Activated T-cell treated with anti-CD3 and anti-CD28 coated beads, Interleukin-2, amount 50 U/mL, for 24 hours (primary cell): ENCODE measurements at regions not wholly inside any gene's neighbourhood (a gene's known extent, or its start where the extent isn't known, plus 50 kb on each side); places are given as distances from the start of the nearest gene placed in this dataset.

Experiments
- DNase-seq: peaks from one replicate; pipeline ENCODE4 v3.0.0-alpha.2; 2020
- H3K27ac Mint-ChIP-seq: 2 replicates; pipeline ENCODE4 v1.8.0; 2020; ENCODE audit warnings: mild to moderate bottlenecking, mixed read lengths
- H3K27me3 Mint-ChIP-seq: 2 replicates; pipeline ENCODE4 v1.8.0; 2020; ENCODE audit warnings: mixed read lengths
- H3K36me3 Mint-ChIP-seq: 2 replicates; pipeline ENCODE4 v1.8.0; 2020; ENCODE audit warnings: low read depth, mixed read lengths
- H3K4me1 Mint-ChIP-seq: 2 replicates; pipeline ENCODE4 v1.8.0; 2020; ENCODE audit warnings: low read depth, mixed read lengths
- H3K4me3 Mint-ChIP-seq: 2 replicates; pipeline ENCODE4 v1.8.0; 2020; ENCODE audit warnings: mild to moderate bottlenecking, moderate library complexity, mixed read lengths
- H3K9me3 Mint-ChIP-seq: 2 replicates; pipeline ENCODE4 v1.8.0; 2020; ENCODE audit warnings: mixed read lengths

- Mint-ChIP-seq H3K9me3 (no peaks in the 10 kb centered on the region), H3K4me1 (peaks cover 9% of the 10 kb centered on the region), H3K27me3 (no peaks in the 10 kb centered on the region), H3K36me3 (no peaks in the 10 kb centered on the region), H3K27ac (no peak overlapping the region), H3K4me3 (no peak overlapping the region)
- DNase-seq: no peak
Measured at GRCh38 chr3:46146548-46146947, 61.6 kb downstream of the CCR1 start.

DNA sequence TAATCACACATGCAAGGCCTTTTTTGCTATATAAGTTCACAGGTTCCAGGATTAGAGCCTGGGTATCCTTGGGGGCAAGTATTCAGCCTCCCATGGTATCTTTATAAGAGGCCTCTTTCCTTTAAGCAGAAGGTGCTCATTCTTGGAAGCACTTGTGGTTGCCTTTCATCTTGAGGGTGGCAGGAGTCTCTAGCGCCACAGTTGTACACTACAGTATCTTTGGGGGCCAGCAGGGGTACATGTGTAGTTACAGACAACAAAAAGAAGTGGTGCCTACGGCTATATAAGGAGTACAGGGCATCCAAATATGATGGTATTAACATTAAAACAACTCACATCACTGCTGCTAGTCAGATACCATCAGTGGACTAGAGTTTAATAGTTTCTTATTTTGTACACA is 62.1 kb downstream of the CCR1 start:
- Mint-ChIP-seq H3K36me3 (no peaks in the 10 kb centered on the region), H3K27me3 (no peaks in the 10 kb centered on the region), H3K9me3 (no peaks in the 10 kb centered on the region), H3K27ac (no peak overlapping the region), H3K4me1 (peaks cover 9% of the 10 kb centered on the region), H3K4me3 (no peak overlapping the region)
- DNase-seq: no peak

DNA sequence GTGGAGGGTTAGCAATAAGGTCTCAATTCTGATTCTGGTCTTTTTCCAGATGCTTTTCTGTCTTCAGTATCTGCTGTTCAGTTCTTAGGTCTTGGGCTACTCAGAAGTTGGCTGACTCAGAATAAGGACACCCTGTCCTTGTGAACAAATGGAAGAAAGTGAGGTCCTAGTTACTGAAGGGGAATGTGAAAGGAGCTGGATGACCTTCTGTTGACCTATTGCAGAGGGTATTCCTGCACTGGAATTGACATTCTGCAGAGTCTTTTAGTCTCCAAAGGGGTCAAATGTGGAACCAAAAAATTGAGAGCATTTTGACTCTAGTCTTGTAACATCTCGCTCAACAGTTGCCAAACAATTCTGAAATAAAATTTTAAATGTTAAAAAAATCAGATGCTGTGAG is 63.0 kb downstream of the CCR1 start:
- Mint-ChIP-seq H3K36me3 (no peaks in the 10 kb centered on the region), H3K4me1 (peaks cover 9% of the 10 kb centered on the region), H3K4me3 (no peak overlapping the region), H3K27me3 (no peaks in the 10 kb centered on the region), H3K9me3 (no peaks in the 10 kb centered on the region), H3K27ac (no peak overlapping the region)
- no peak for DNase-seq

DNA sequence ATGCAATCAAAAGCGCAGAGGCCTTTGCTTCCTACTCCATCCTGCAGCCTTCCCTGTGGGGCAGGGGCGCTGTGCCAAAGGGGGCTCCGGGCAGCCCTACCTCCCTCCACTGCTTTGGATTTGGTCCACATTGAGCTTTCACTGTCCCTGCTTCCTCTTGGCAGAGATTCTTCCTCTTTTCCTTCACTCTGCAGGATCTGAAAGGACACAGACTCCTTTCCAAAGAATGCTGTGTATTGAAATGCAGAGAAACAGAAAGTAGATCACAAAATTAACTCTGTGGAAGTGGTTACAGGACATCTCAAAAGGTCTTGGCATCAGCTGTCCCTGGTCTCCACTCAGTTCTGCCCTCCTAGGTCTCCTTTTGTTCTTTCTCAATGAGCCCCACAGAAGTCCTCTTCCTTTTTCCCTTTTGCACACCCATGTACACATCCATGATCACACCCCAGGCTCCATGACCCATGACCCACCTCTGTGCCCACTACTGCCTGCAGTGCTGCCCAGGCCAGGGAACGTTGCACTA is 64.1 kb downstream of the CCR1 start:
- Mint-ChIP-seq H3K4me3 (no peak overlapping the region), H3K27me3 (no peaks in the 10 kb centered on the region), H3K27ac (no peak overlapping the region), H3K36me3 (no peaks in the 10 kb centered on the region), H3K9me3 (no peaks in the 10 kb centered on the region), H3K4me1 (peaks cover 9% of the 10 kb centered on the region)
- no peak for DNase-seq

DNA sequence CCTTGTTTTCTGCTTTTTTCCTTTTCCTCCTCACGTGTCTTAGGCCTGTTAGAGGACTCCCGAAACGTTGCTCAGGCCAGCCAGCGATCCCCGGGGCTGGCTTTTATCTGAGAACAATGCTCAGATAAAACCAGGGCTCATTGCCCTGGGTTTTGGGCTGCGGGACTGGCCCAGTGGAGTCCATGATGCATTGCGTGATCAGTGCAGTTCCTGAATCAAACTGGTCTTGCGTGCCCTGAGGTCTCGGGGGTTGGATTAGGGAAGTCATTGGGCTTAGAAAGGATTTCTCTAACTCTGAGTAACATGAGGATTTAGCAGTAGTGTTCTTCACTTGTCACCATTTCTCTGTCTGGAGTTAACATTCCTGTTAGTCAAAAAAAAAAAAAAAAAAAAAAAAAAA is 66.3 kb downstream of the CCR1 start:
- no peaks in the 10 kb centered on the region for H3K36me3 Mint-ChIP-seq
- no peak overlapping the region for H3K4me3 Mint-ChIP-seq
- no peaks in the 10 kb centered on the region for H3K9me3 Mint-ChIP-seq
- no peak overlapping the region for H3K27ac Mint-ChIP-seq
- H3K27me3 Mint-ChIP-seq: no peaks in the 10 kb centered on the region
- peaks cover 8% of the 10 kb centered on the region for H3K4me1 Mint-ChIP-seq
- no peak for DNase-seq

DNA sequence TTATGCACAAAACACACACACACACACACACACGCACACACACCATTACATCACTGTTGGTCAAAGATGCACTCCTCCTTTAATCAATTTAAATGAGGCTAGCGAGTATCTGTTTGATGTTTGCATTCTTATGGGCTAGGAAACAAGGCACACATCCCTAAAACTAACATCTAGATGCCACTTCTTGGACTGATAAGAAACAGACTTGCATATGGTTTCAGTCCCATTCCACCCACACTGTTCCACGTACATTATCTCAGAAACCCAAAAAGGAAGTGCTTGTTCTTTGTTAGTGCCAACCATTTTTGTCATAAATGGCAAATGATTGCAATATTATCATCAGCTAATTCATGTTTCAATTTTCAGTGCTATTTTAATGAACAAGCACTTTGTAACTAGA is 69.5 kb downstream of the CCR1 start:
- DNase-seq: no peak
- no peaks in the 10 kb centered on the region for H3K9me3 Mint-ChIP-seq
- no peaks in the 10 kb centered on the region for H3K4me1 Mint-ChIP-seq
- H3K27ac Mint-ChIP-seq: no peak overlapping the region
- no peaks in the 10 kb centered on the region for H3K27me3 Mint-ChIP-seq
- H3K4me3 Mint-ChIP-seq: no peak overlapping the region
- no peaks in the 10 kb centered on the region for H3K36me3 Mint-ChIP-seq

- H3K27me3 Mint-ChIP-seq: no peaks in the 10 kb centered on the region
- H3K4me3 Mint-ChIP-seq: no peak overlapping the region
- no peaks in the 10 kb centered on the region for H3K9me3 Mint-ChIP-seq
- H3K36me3 Mint-ChIP-seq: no peaks in the 10 kb centered on the region
- H3K27ac Mint-ChIP-seq: no peak overlapping the region
- no peak for DNase-seq
- H3K4me1 Mint-ChIP-seq: no peaks in the 10 kb centered on the region
Measured at GRCh38 chr3:46135475-46135874, 72.6 kb downstream of the CCR1 start.

DNA sequence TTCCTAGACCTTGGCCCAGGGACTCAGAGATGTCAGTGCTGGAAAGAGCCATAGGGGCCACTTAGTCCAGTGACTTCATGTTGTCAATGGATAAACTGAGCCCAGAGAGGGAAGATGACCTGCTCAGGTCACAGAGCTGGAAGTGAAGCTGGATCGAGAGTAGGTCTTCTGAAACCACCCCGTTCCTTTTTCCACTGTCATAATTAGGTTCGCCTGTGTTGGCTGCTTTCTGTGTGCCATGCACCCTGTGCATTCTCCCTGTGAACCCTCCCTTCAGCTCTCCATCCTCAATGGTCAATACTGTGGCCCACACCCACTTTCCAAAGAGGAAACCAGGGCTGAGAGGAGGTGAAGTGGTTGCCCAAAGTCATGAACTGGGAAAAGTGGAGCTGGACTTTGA is 74.8 kb downstream of the CCR1 start:
- Mint-ChIP-seq H3K4me1 (peaks cover 16% of the 10 kb centered on the region), H3K27me3 (no peaks in the 10 kb centered on the region), H3K9me3 (no peaks in the 10 kb centered on the region), H3K27ac (no peak overlapping the region), H3K36me3 (no peaks in the 10 kb centered on the region), H3K4me3 (no peak overlapping the region)
- no peak for DNase-seq

GRCh38 chr3:46132565-46132964 is 75.5 kb downstream of the CCR1 start:
- Mint-ChIP-seq H3K9me3 (no peaks in the 10 kb centered on the region), H3K36me3 (no peaks in the 10 kb centered on the region), H3K4me3 (no peak overlapping the region), H3K27me3 (no peaks in the 10 kb centered on the region), H3K4me1 (peaks cover 16% of the 10 kb centered on the region), H3K27ac (no peak overlapping the region)
- DNase-seq: no peak

- no peak overlapping the region for H3K27ac Mint-ChIP-seq
- H3K27me3 Mint-ChIP-seq: no peaks in the 10 kb centered on the region
Measured at GRCh38 chr3:46131884-46132450, 76.1 kb downstream of the CCR1 start.

DNA sequence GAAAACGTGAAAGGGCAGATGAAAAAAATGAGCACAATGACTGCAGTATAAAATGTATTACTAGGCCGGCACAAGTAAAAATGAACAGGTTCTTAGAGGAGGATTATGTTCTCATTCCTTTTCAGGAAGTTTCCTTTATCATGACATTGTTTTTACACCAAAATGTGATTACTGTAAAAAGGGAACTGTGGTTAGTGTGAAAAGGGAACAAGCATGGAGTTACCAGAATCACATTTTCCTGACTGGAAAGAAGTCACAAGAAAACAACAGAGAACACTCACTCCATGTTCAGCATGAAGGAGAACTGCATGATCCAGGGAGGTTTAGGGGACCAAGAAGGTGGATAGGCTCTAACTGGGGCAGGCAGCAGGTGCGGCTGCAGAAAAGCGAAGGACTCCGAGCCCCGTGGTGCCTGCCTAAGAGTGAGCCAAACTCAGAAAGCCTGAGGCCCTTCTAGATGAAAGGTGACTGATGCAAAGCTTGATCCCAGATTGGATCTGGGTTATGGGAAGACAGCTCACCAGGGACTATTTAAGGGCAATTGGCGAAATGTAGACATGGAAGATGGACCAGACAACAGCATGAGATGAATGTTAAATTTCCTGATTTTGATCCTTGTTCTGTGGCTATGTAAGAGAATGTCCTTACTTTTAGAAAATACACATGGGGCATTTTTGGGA is 77.3 kb downstream of the CCR1 start:
- Mint-ChIP-seq H3K9me3 (no peaks in the 10 kb centered on the region), H3K4me1 (peaks cover 16% of the 10 kb centered on the region), H3K4me3 (no peak overlapping the region), H3K27ac (no peak overlapping the region), H3K36me3 (no peaks in the 10 kb centered on the region), H3K27me3 (no peaks in the 10 kb centered on the region)
- no peak for DNase-seq

More at GRCh38 chr3:46131884-46132450, 76.1 kb downstream of the CCR1 start:
- H3K36me3 Mint-ChIP-seq: no peaks in the 10 kb centered on the region
- DNase-seq: no peak
- no peak overlapping the region for H3K4me3 Mint-ChIP-seq
- peaks cover 16% of the 10 kb centered on the region for H3K4me1 Mint-ChIP-seq
- no peaks in the 10 kb centered on the region for H3K9me3 Mint-ChIP-seq

DNA sequence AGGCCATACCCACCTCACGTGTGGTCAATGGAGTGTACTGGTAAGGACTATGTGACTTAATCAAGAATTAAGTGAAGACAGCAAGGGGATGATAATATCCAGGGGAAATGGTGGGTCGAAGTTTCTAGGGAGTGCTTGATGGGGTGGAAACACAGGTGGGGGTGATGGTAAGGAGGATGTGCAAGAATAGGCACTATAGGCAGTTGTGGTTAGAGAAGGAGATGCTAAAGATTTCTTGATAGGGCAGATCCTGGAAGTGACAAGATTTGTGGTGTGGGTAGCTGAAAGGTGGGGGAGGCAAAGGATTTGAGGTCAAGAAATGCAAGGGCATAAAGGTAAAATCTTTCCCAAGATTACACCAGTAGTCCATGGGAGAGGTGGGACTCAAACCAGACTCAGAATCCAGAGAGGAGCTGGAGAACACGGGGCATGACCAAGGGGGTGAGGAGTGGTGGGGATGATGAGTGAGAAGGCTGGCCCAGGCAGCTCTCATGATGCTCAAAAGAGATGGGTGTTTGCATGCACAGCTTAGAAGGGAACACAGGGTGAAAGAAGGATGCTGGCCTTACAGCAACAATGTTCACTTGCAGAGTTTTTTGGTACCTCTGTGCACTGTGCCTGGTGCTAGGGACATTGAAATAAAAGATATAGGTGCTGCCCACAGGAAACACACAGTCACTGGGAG is 78.4 kb downstream of the CCR1 start:
- no peak overlapping the region for H3K4me3 Mint-ChIP-seq
- DNase-seq: no peak

DNA sequence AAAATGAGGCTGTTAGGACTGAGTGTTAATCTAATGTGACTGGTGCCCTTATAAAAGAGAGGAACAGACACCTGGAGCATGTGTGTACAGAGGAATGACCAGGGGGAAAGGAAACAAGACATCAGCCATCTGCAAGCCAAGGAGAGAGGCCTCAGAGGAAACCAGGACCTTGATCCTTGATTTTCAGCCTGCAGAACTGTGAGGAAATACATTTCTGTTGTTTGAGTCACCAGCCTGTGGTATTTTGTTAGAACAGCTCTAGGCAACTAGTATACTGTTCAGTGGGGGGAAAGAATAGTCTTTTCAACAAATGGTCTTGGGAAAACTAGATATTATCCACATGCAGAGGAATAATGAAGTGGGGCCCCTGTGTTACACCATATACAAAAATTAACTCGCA is 80.6 kb downstream of the CCR1 start:
- no peak for DNase-seq
- Mint-ChIP-seq H3K4me1 (peaks cover 16% of the 10 kb centered on the region), H3K36me3 (no peaks in the 10 kb centered on the region), H3K9me3 (no peaks in the 10 kb centered on the region), H3K27me3 (no peaks in the 10 kb centered on the region), H3K27ac (no peak overlapping the region), H3K4me3 (no peak overlapping the region)

More for the DNA sequence above, 78.4 kb downstream of the CCR1 start:
- H3K36me3 Mint-ChIP-seq: no peaks in the 10 kb centered on the region
- no peaks in the 10 kb centered on the region for H3K27me3 Mint-ChIP-seq
- peaks cover 16% of the 10 kb centered on the region for H3K4me1 Mint-ChIP-seq
- no peak overlapping the region for H3K27ac Mint-ChIP-seq
- no peaks in the 10 kb centered on the region for H3K9me3 Mint-ChIP-seq

GRCh38 chr3:46124216-46125177 is 83.6 kb downstream of the CCR1 start:
- H3K4me1 Mint-ChIP-seq: peaks cover 7% of the 10 kb centered on the region
- H3K36me3 Mint-ChIP-seq: no peaks in the 10 kb centered on the region
- H3K27me3 Mint-ChIP-seq: peaks cover 12% of the 10 kb centered on the region
- DNase-seq: no peak
- no peak overlapping the region for H3K27ac Mint-ChIP-seq
- H3K4me3 Mint-ChIP-seq: no peak overlapping the region
- H3K9me3 Mint-ChIP-seq: no peaks in the 10 kb centered on the region
